H1 (cell line): ENCODE measurements at regions not wholly inside any gene's neighbourhood (a gene's known extent, or its start where the extent isn't known, plus 50 kb on each side); places are given as distances from the start of the nearest gene placed in this dataset.
A peak's percentile ranks its signal among the peaks of the same experiment; 100 is the strongest.

Source experiments
- CTCF ChIA-PET: fragments of 300-600 bp; sonication (Branson Sonifier 250); formaldehyde crosslinking; loops from one replicate; lab custom pipeline; 2021; ENCODE audit not compliant: partially characterized antibody; lab: Charles Lee
- POLR2A ChIA-PET: fragments of 300-600 bp; sonication (Branson Sonifier 250); formaldehyde crosslinking; loops from one replicate; lab custom pipeline; 2021; ENCODE audit warnings: inconsistent platforms; ENCODE audit not compliant: partially characterized antibody; lab: Charles Lee
- DNase-seq, 2 experiments: peaks; one replicate each; pipeline versions ENCODE4 v3.0.0 to v3.0.0-alpha.2; 2010 to 2022; ENCODE audit warnings: low spot score in 2 of 2, low read depth in 1 of 2, mixed read lengths in 1 of 2
- FAIRE-seq: peaks from 2 replicates; lab custom pipeline; 2011; peaks lifted over from hg19 to GRCh38; lab: Jason Lieb, UNC
- H2AFZ ChIP-seq: 2 replicates; pipeline ENCODE4 v1.8.1; 2012; ENCODE audit warnings: low read length, inconsistent platforms
- H2AK5ac ChIP-seq: 2 replicates; pipeline ENCODE4 v1.6.1; 2013; ENCODE audit warnings: low read depth, low read length
- H2BK120ac ChIP-seq: replicated peaks from 2 replicates; pipeline ENCODE3; 2013; ENCODE audit warnings: low read depth, low read length, inconsistent platforms
- H2BK12ac ChIP-seq: 2 replicates; pipeline ENCODE4 v1.6.1; 2013; ENCODE audit warnings: low read depth, low read length
- H2BK15ac ChIP-seq: 2 replicates; pipeline ENCODE4 v1.6.1; 2013; ENCODE audit warnings: low read length
- H2BK20ac ChIP-seq: 2 replicates; pipeline ENCODE4 v1.6.1; 2013; ENCODE audit warnings: low read length
- H2BK5ac ChIP-seq: 2 replicates; pipeline ENCODE4 v1.6.1; 2013; ENCODE audit warnings: low read depth, low read length
- H3K14ac ChIP-seq: 2 replicates; pipeline ENCODE4 v1.6.1; 2013; ENCODE audit warnings: inconsistent platforms; ENCODE audit not compliant: insufficient read length
- H3K18ac ChIP-seq: 2 replicates; pipeline ENCODE4 v1.6.1; 2013; ENCODE audit warnings: low read length; ENCODE audit errors: extremely low read depth
- H3K23ac ChIP-seq: 2 replicates; pipeline ENCODE4 v1.6.1; 2013; ENCODE audit warnings: inconsistent platforms; ENCODE audit not compliant: insufficient read length
- H3K23me2 ChIP-seq: 2 replicates; pipeline ENCODE4 v1.6.1; 2013; ENCODE audit warnings: low read depth, low read length
- H3K27ac ChIP-seq: 2 replicates; pipeline ENCODE4 v1.6.1; 2011; ENCODE audit warnings: low read depth, low read length, inconsistent platforms
- H3K27me3 ChIP-seq, 4 experiments: replicated peaks in 1 of 4; 1 replicate in 1 of 4; 2 replicates in 3 of 4; pipeline versions ENCODE4 v1.6.1 to v1.8.1; 2011 to 2013; ENCODE audit warnings: low read length in 3 of 4, mild to moderate bottlenecking in 3 of 4, inconsistent platforms in 2 of 4, mixed read lengths in 2 of 4, moderate library complexity in 1 of 4; ENCODE audit not compliant: control insufficient read depth in 3 of 4, insufficient read depth in 3 of 4; ENCODE audit errors: extremely low read depth in 1 of 4
- H3K36me3 ChIP-seq, 4 experiments: 2 replicates each; pipeline versions ENCODE4 v1.6.1 to v1.8.1; 2011 to 2013; ENCODE audit warnings: mild to moderate bottlenecking in 4 of 4, low read length in 3 of 4, moderate library complexity in 2 of 4, control low read depth in 1 of 4, inconsistent platforms in 1 of 4; ENCODE audit not compliant: insufficient read depth in 4 of 4, control insufficient read depth in 2 of 4
- H3K4ac ChIP-seq: replicated peaks from 2 replicates; pipeline ENCODE3; 2013; ENCODE audit warnings: low read length, low read depth, mixed read lengths, inconsistent platforms; ENCODE audit not compliant: insufficient read length
- H3K4me1 ChIP-seq, 4 experiments: replicated peaks in 1 of 4; 1 replicate in 1 of 4; 2 replicates in 3 of 4; pipeline versions ENCODE4 v1.6.1 to v1.8.1; 2011 to 2013; ENCODE audit warnings: low read length in 3 of 4, inconsistent platforms in 2 of 4, mixed read lengths in 1 of 4; ENCODE audit not compliant: insufficient read depth in 4 of 4, control insufficient read depth in 3 of 4
- H3K4me2 ChIP-seq, 2 experiments: 2 replicates each; pipeline versions ENCODE4 v1.6.1 to v1.8.1; 2011 to 2013; ENCODE audit warnings: low read depth in 2 of 2, low read length in 2 of 2, control low read depth in 1 of 2, inconsistent platforms in 1 of 2, mild to moderate bottlenecking in 1 of 2; ENCODE audit not compliant: insufficient read depth in 1 of 2
- H3K4me3 ChIP-seq, 4 experiments: fragments of 200-600, 300-600 bp in 1 of 4; sonication (generic), shearing (Covaris generic), sonication (Bioruptor Twin) in 1 of 4; 2 replicates each; pipeline versions ENCODE4 v1.5.1 to v1.8.1; 2011 to 2016; ENCODE audit warnings: low read length in 4 of 4, low read depth in 3 of 4, control low read depth in 2 of 4, inconsistent platforms in 2 of 4, mild to moderate bottlenecking in 2 of 4, mixed read lengths in 1 of 4, moderate library complexity in 1 of 4; ENCODE audit not compliant: insufficient read depth in 2 of 4; ENCODE audit errors: extremely low read depth in 1 of 4
- H3K56ac ChIP-seq: replicated peaks from 2 replicates; pipeline ENCODE3; 2013; ENCODE audit warnings: low read depth, mild to moderate bottlenecking, mixed read lengths, low read length, inconsistent platforms; ENCODE audit not compliant: insufficient read length
- H3K79me1 ChIP-seq: 2 replicates; pipeline ENCODE4 v1.6.1; 2013; ENCODE audit warnings: low read depth, low read length, control low read depth
- H3K79me2 ChIP-seq, 2 experiments: 2 replicates each; pipeline versions ENCODE4 v1.6.1 to v1.8.1; 2012 to 2013; ENCODE audit warnings: low read length in 2 of 2, mild to moderate bottlenecking in 2 of 2, inconsistent platforms in 1 of 2; ENCODE audit not compliant: insufficient read depth in 2 of 2, control insufficient read depth in 1 of 2
- H3K9ac ChIP-seq, 4 experiments: replicated peaks in 1 of 4; 1 replicate in 1 of 4; 2 replicates in 3 of 4; pipeline versions ENCODE4 v1.6.1 to v1.8.1; 2011 to 2013; ENCODE audit warnings: low read depth in 3 of 4, low read length in 3 of 4, control low read depth in 2 of 4, mild to moderate bottlenecking in 2 of 4, moderate library complexity in 2 of 4, inconsistent platforms in 1 of 4; ENCODE audit errors: extremely low read depth in 1 of 4
- H3K9me3 ChIP-seq, 2 experiments: 2 replicates each; pipeline versions ENCODE4 v1.6.1 to v1.8.1; 2012 to 2013; ENCODE audit warnings: mild to moderate bottlenecking in 2 of 2, moderate library complexity in 2 of 2, control low read depth in 1 of 2, inconsistent platforms in 1 of 2, low read depth in 1 of 2, low read length in 1 of 2, mixed read lengths in 1 of 2; ENCODE audit not compliant: insufficient read depth in 2 of 2
- H4K20me1 ChIP-seq, 2 experiments: replicated peaks in 1 of 2; 2 replicates each; pipeline versions ENCODE3 to v1.8.1; 2011 to 2013; ENCODE audit warnings: inconsistent platforms in 2 of 2, low read length in 2 of 2, mild to moderate bottlenecking in 1 of 2; ENCODE audit not compliant: insufficient read depth in 2 of 2, control insufficient read depth in 1 of 2
- H4K5ac ChIP-seq: 2 replicates; pipeline ENCODE4 v1.6.1; 2013; ENCODE audit warnings: low read length, low read depth, mixed read lengths, inconsistent platforms; ENCODE audit not compliant: insufficient read length
- H4K8ac ChIP-seq: 2 replicates; pipeline ENCODE4 v1.8.0; 2013; ENCODE audit warnings: mild to moderate bottlenecking, moderate library complexity, low read length, inconsistent platforms; ENCODE audit not compliant: insufficient read depth; ENCODE audit errors: extremely low read depth
- H4K91ac ChIP-seq: replicated peaks from 2 replicates; pipeline ENCODE3; 2013; ENCODE audit warnings: low read length, mixed read lengths, inconsistent platforms; ENCODE audit not compliant: insufficient read length
- EP300 ChIP-seq, 2 experiments: IDR thresholded peaks; 1 replicate in 1 of 2; 2 replicates in 1 of 2; pipeline ENCODE4 v1.6.1; 2011 to 2012; ENCODE audit warnings: low read depth in 2 of 2, low read length in 2 of 2, mild to moderate bottlenecking in 2 of 2, borderline replicate concordance in 1 of 2, inconsistent platforms in 1 of 2, moderate library complexity in 1 of 2
- PHF8 ChIP-seq: fragments of 200-600 bp; sonication (generic); conservative IDR thresholded peaks from 2 replicates; pipeline ENCODE4 v1.7.1; 2012; ENCODE audit warnings: low read depth, mild to moderate bottlenecking, inconsistent platforms, low read length, moderate library complexity
- RAD21 ChIP-seq, 2 experiments: IDR thresholded peaks in 1 of 2; conservative IDR thresholded peaks in 1 of 2; 2 replicates each; pipeline ENCODE4 v1.6.1; 2011; ENCODE audit warnings: low read depth in 2 of 2, low read length in 2 of 2, improper control_type of control experiment in 1 of 2, inconsistent platforms in 1 of 2, mild to moderate bottlenecking in 1 of 2, moderate library complexity in 1 of 2
- TEAD4 ChIP-seq: IDR thresholded peaks from 2 replicates; pipeline ENCODE4 v1.6.1; 2012; ENCODE audit warnings: low read depth, low read length, inconsistent platforms, mixed read lengths
- YY1 ChIP-seq: IDR thresholded peaks from 2 replicates; pipeline ENCODE4 v1.6.1; 2011; ENCODE audit warnings: low read depth, mild to moderate bottlenecking, low read length
- WGBS, 2 experiments: shearing (Covaris generic) in 1 of 2; methylation state at CpG; one replicate each; pipeline versions ENCODE4 v1.1.6 to v1.1.7; 2013 to 2015; ENCODE audit warnings: low lambda C conversion rate in 2 of 2, mixed read lengths in 2 of 2, inconsistent platforms in 1 of 2, low coverage in 1 of 2, missing lambda C conversion rate in 1 of 2; ENCODE audit not compliant: insufficient replicate concordance in 2 of 2, insufficient coverage in 1 of 2, insufficient read length in 1 of 2; ENCODE audit errors: extremely low coverage in 1 of 2, missing lambda C conversion rate in 1 of 2; 5-methylcytosine and 5-hydroxymethylcytosine counted together
- TF ChIP-seq, protein P1 (sequence below): IDR thresholded peaks from 2 replicates; pipeline ENCODE4 v1.6.1; 2012; ENCODE audit warnings: inconsistent platforms
- TF ChIP-seq, protein P2 (sequence below), 3 experiments: IDR thresholded peaks; 1 replicate in 2 of 3; 2 replicates in 1 of 3; pipeline versions ENCODE4 v1.5.1 to v1.6.1; 2011; ENCODE audit warnings: low read length in 3 of 3, mild to moderate bottlenecking in 3 of 3, inconsistent platforms in 2 of 3, low read depth in 1 of 3, moderate library complexity in 1 of 3; ENCODE audit not compliant: insufficient read depth in 1 of 3; ENCODE audit errors: control extremely low read depth in 1 of 3

DNA sequence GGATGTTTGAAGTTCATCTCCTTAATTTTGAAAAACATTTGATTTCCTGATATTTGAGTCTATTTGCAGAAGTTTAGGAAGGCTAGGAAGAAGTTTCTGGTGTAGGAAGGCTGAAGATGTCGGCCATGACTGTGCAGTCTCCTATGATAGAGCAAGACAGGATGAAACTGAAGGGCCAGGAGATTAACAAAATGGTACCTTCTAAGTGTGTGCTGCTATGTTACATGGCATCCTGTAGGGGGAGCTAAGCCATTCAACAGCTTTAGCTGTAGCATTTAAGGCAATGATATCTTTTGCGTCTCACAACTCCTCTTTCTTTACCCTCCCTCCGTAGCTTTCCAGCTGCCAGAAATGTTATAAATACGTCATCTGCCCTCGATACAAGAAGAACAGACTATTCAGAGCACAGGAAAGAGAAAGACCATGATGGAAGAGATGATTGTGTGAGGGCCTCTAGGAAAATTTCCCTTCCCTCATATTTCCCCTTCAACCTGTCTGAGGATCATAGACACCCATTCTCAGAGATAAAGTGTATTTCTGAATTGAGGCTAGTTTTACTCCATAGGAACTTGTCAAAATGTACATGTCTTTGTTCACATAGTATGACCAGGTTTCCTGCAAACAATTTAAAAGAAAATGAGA lies 61.1 kb downstream of the XCL1 start:
- WGBS, 2 experiments = 38% methylated on average over 5 of the region's 5 CpGs; no CpG with 5 or more reads in 1 of the 2 experiments
- Histone ChIP-seq H4K20me1 (no peaks in the 10 kb centered on the region), H3K56ac (no peak overlapping the region), H3K4ac (no peak overlapping the region), H3K79me1 (no peaks in the 10 kb centered on the region), H3K27ac (no peak overlapping the region), H3K79me2 (no peaks in the 10 kb centered on the region), H3K14ac (no peak overlapping the region), H2BK12ac (no peak overlapping the region), H3K23ac (no peak overlapping the region), H2AFZ (0 out of 2 replicates have a peak overlapping the region, but pooled peaks have one; percentile 58), H3K27me3 (no peaks in the 10 kb centered on the region), H3K9me3 (no peaks in the 10 kb centered on the region), H3K4me2 (no peak overlapping the region), H3K9ac (no peak overlapping the region), H4K8ac (no peak overlapping the region), H2BK120ac (no peak overlapping the region), H4K5ac (no peak overlapping the region), H3K36me3 (no peaks in the 10 kb centered on the region), H3K4me1 (no peaks in the 10 kb centered on the region), H2BK15ac (no peak overlapping the region), H2AK5ac (no peak overlapping the region), H3K23me2 (no peaks in the 10 kb centered on the region; the same call in 1 of the 2 replicates), H3K18ac (no peak overlapping the region), H4K91ac (peak overlapping the region; percentile 53), H2BK5ac (no peak overlapping the region), H2BK20ac (no peak overlapping the region), H3K4me3 (no peak overlapping the region)
- ChIA-PET CTCF (interaction anchor here (0.6 to 3.4 kb wide), 50 partner anchors 9 to 815 kb away, joined by 3 to 19 read pairs (median 4); no protein-coding TSS in a partner anchor), POLR2A (interaction anchor here (1.4 kb wide), 1 partner anchor 62 kb away, joined by 3 read pairs; no protein-coding TSS in a partner anchor)
- FAIRE-seq = peak; percentile 91
- DNase-seq = no peak
- TF ChIP-seq, protein P1, sequence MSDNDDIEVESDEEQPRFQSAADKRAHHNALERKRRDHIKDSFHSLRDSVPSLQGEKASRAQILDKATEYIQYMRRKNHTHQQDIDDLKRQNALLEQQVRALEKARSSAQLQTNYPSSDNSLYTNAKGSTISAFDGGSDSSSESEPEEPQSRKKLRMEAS = no peak
- TF ChIP-seq EP300 (IDR thresholded peaks at IDR 0.05; ENCODE audit: borderline replicate concordance in 1 of 2, low read depth in 2 of 2, low read length in 2 of 2) (no peak), TEAD4 (peak; percentile 96), PHF8 (no peak), YY1 (peak; percentile 85), RAD21 (IDR thresholded peaks at IDR 0.05 in 1 of 2, conservative IDR thresholded peaks at IDR 0.05 in 1 of 2; ENCODE audit: low read depth in 2 of 2, low read length in 2 of 2) (peak; percentile 75 to 80)
- TF ChIP-seq, protein P2, sequence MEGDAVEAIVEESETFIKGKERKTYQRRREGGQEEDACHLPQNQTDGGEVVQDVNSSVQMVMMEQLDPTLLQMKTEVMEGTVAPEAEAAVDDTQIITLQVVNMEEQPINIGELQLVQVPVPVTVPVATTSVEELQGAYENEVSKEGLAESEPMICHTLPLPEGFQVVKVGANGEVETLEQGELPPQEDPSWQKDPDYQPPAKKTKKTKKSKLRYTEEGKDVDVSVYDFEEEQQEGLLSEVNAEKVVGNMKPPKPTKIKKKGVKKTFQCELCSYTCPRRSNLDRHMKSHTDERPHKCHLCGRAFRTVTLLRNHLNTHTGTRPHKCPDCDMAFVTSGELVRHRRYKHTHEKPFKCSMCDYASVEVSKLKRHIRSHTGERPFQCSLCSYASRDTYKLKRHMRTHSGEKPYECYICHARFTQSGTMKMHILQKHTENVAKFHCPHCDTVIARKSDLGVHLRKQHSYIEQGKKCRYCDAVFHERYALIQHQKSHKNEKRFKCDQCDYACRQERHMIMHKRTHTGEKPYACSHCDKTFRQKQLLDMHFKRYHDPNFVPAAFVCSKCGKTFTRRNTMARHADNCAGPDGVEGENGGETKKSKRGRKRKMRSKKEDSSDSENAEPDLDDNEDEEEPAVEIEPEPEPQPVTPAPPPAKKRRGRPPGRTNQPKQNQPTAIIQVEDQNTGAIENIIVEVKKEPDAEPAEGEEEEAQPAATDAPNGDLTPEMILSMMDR (IDR thresholded peaks at IDR 0.05; ENCODE audit: control extremely low read depth in 1 of 3, insufficient read depth in 1 of 3, low read depth in 1 of 3, low read length in 3 of 3) = peak in 2 of 3 experiments; percentile 60 to 94; a peak in 3 of 4 replicates
